HG03103 (cell line): ENCODE measurements at regions not wholly inside any gene's neighbourhood (a gene's known extent, or its start where the extent isn't known, plus 50 kb on each side); places are given as distances from the start of the nearest gene placed in this dataset.
"Not testable (repeated sequence)": the region's sequence is repeated elsewhere in the genome, so short reads cannot be mapped to it uniquely, and the experiment has no call there.

ENCODE experiments used
- ATAC-seq: cut with Tn5 transposase; IDR thresholded peaks from one replicate; pipeline ENCODE4 v1.9.1; 2021; ENCODE audit warnings: low read depth; ENCODE audit not compliant: unreplicated experiment

DNA sequence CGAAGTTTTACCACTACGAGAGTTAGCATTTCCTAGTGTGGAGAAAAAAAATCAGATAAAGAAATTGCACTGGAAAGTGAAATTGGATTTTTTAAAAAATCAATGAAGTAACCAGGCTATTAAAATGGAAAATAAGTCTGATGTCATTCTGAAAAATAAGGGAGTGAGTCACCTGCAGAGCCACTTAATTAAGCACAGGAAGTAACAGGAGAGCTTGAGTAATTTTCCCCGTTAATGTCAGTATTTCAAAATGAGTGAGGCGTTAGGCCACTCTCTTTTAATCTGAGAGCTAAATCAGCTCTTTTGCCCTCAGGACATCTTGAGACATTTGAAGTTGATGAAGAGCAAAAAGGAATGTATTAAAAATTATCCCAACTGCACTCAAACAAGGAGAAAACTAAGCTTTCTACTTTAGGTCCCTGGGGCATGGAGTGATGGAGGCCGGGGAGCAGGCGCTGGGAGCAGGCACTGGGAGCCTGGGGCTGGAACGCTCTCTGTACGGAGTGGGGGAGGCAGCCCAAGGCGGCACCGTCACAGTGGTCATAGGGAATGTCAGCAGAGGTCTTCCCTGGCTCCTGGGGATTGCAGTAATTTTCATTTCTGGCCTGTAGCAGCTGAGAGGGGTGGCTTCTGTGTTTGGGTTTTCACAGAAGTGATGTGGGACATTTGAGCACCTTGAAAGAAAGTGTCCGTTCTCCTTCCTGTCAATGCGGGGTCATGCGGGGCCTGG, 194.6 kb downstream of the BCL2L11 start:
- ATAC-seq, result not testable (repeated sequence)

DNA sequence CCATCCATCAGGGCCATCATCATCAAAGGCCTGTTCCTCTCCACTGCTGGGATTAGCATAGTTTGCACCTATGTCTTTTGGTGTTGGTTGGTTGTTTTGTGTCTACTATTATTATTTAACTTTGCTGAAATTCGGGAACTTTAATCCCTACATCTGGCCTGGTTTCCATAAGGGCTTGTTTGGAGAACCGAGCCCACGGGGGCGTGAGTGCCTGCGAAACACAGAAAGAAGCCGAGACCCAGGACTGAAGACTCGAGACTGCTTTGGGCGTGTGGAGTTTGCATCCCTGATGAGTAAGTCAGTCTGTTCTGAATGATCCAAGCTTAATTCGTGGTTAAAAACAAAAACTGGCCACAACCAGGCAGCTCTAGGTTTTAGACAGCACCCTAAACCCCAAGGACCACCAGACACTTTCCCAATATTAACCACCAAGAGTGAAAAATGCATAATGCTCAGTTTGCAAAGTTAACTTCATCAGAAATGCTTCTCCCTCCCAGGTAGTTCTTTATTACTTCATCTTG, 195.6 kb downstream of the BCL2L11 start:
- not testable (repeated sequence) for ATAC-seq

DNA sequence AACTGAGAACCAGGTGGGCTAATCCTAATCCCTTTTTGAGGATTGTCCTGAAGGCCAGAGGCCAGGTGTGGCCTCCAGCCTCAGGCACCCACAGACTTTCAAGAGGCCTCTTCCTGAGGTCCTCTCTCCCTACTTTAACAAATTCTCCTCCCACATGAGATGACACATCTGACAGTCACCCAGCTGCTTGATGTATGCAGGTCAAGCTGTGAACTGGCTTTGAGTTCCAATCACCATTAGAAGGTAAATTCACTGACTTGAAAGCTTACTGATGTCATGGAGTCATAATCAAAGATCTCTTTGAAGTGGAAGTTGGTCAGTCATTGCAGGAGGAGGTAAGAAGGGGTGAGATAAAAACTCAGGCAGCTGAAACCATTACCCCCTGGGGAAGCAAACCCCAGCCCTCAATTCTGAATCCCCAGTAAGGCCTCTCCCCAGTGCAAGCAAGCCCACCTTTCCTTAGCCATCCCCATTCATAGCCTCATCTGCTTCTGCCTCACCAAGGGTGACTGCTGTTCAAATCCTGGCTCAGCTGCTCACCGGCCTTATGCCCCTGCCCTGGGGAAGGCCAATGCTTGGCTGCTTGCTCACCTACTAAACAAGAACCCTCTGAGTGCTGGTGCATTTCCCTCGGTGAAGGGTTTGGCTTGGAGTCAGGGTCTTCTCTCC, 196.3 kb downstream of the BCL2L11 start:
- not testable (repeated sequence) for ATAC-seq

DNA sequence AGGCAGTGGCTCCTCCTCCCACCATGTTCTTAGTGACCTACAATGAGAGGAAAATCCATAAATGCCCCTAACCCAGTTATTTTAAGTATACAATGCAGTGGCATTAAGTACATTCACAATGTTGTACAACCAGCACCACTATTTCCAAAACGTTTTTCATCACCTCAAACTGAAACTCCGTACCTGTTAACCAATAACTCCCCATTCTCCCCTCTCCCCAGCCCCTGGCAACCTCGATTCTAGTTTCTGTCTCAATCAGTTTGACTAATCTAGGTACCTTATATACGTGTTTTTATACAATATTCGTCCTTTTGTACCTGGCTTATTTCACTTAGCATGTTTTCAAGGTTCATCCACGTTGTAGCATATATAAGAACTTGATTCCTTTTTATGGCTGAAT, 198.8 kb downstream of the BCL2L11 start:
- ATAC-seq, result not testable (repeated sequence)

DNA sequence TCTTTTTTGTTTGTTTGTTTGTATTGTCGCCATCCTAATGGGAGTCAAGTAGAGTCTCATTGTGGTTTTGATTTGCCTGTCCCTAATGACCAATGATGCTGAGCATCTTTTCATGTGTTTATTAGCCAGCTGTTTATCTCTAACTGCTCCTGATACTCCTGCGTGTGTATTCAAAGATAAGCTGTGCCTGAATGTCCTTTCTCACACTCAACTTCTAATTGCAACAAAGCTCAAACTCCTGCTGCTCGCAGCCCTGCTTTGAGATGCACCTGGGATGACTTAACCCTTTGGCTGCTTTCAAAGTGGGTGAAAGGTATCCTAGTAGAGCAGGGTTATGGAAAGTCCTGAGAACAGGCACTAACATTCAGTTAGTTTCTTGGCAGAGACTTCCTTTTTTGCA, 199.6 kb downstream of the BCL2L11 start:
- ATAC-seq, result not testable (repeated sequence)

DNA sequence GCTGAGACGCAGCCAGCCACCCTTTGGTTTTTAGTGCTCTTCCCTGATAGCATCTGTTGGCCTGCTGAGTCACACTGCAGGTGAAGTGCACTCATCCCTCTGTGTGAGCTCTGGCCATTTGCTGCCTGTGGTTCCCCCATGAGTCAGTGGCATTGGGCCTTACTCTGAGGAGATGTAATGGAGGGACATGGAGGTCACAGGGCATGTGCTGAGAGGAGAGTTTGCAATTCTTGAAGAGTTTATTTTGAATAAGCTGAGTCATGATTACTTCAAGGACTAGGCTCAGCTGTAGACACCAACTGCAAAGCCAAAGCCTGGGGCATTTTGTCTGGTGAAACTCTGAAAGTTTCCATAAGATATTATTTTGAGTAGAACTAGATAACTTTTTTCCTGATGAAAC, 200.3 kb downstream of the BCL2L11 start:
- ATAC-seq, result not testable (repeated sequence)

DNA sequence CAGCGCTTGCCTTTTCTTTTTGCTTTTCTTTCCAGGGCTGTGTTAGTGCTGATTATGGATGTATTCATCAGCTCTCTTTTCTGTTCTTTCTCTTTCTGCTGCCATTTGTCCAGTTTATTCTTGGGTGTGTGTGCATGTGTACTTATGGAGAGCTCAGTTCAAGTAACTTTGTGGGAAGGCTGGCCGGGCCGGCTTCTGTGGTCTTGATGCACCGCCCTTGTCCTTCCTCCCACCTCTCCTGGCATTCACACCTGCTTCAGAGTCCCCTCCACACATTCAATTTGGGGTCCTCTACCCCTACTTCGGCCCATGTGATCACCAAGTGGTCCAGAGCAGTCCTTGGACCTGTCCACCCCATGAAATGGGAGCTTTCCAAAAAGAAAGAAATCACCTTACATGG, 202.7 kb downstream of the BCL2L11 start:
- ATAC-seq, result not testable (repeated sequence)

DNA sequence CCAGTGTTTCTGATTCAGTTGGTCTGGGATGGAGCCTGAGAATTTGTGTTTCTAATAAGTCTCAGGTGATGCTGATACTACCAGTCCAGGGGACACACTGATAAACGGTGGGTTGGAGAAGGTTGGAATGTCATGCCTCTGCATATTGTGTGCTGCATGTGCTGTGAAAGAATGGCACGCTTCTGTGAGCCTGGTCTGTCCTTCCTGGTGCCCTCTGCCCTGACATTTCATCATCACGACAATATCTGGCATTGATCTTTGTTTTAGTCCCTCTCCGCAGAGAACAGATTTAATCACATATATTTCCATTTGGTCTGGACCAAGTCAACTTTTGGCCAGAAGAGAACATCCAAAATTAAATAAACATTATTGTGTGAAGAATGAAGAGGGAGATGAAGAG, 207.0 kb downstream of the BCL2L11 start:
- ATAC-seq, result not testable (repeated sequence)

DNA sequence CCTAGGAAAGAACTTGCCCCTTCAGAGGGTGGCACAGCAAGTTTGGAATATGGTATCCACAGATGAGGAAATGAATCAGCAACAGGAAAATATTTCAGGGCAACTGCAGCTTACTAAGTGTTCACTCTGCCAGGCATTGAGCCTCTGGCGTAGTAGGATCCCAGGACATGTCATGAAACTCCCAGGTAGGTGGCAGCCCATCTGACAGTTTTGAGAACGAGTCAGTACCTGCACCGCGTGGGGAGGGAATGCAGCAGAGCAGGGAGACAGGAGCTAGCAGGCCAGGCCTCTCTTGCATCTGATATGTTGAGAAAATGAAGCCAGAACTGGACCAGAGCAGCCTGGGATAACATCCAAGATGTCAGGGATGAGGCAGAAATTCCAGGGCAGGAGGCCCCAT, 208.6 kb downstream of the BCL2L11 start:
- not testable (repeated sequence) for ATAC-seq

DNA sequence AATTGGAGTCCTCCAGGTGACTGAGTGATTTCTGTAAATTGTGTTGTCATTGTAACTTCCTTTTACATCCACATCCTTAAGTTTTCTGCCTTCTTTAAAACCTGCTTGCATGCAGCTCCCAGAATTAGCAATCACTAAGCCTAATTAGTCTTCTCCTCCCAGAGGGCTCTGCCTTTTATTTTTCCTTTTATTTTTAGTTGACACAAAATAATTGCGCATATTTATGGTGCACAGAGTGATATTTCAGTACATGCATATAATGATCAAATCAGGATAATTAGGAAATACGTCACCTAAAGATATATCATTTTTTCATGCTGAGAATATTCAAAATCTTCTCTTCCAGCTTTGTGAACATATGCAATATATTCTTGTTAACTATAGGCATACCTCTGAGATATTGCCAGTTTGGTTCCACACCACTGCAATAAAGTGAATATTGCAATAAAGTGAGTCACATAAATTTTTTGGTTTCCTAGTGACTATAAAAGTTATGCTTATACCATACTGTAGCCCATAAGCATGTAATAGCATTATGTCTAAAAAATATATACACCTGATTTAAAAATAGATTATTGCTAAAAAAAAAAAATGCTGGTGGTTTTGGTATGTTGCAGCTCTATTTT, 210.5 kb downstream of the BCL2L11 start:
- ATAC-seq, result not testable (repeated sequence)

DNA sequence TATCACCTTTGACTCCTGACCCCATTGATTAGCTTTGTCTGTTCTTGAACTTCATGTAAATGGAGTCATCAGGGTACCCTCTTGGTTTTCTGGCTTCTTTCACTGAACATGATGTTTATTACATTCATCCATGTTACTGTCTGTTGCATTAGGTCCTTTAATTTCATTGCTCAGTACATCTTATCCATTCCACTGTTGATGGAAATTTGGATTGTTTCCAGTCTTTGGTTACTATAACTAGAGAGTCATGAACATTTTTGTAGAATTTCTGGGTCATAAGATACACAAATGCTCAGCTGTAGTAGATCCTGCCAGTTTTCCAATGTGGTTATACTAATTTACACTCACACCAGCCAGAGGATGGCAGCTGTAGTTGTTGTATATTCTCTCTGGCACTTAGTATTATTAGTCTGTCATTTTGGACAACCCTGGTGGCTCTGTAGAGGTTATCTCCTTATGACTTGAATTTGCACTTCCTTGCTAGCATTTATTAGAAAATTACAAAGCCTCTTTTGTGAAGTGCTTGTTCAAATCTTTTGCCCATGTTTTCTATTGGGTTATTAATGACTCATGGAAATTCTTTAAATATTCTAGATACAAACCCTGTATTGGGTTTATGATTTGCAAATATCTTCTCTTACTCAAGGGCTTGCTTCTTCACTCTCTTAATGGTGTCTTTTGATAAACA, 214.7 kb downstream of the BCL2L11 start:
- ATAC-seq, result not testable (repeated sequence)

DNA sequence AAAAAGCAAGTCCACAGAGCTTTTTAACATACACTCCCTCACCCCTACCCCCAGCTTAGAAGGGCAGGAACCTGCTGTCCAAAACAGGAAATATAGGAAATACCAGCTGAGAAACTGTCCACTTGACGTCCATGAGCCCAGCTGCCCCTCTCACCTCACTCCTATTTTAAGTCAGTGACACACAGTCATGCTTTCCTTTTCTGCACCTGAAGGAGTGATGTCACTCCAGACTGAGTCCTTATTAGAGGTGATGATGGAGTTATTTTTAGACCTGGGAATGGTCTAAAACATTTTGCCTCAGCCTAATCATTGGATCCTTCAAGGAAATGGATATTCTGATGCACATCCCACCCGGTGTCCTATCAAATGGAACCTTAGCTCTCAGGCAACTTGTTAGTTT, 217.8 kb downstream of the BCL2L11 start:
- ATAC-seq, result not testable (repeated sequence)

DNA sequence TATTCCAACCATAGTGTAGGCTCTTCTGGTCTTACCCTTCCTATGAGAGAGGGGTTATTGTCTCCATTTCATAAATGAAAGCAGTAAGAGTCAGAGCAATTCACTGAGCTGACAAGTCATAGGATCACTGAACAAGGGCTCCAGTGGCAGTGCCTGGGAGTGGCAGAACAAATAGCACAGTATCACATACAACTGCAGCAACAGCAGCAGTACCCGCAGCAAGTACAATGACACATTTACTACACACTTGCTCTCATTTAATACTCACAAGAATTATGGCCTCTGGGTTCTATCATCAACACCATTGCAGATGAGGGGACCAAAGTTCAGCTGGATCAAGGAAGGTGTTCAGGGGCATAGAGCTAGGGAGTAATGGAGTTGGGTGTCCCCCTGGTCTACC, 218.8 kb downstream of the BCL2L11 start:
- ATAC-seq, result not testable (repeated sequence)

DNA sequence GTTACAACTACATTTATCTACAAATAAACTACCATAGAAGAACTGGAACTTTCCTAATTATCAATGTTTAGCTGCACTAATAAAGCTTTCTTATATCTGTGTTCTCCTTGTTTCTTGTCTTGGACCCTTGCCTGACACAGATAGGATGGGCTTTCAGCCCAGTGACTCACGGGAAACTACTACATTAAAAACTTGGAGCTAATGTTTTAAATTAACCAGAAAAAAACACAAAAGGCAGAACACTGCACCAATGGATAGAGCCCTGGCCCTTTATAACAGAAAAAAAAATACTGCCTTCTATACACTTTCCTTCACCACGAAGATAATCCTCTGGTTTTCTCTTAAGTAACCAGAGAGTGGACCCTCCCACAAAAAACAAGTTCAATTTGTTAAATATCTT, 223.9 kb downstream of the BCL2L11 start:
- not testable (repeated sequence) for ATAC-seq

DNA sequence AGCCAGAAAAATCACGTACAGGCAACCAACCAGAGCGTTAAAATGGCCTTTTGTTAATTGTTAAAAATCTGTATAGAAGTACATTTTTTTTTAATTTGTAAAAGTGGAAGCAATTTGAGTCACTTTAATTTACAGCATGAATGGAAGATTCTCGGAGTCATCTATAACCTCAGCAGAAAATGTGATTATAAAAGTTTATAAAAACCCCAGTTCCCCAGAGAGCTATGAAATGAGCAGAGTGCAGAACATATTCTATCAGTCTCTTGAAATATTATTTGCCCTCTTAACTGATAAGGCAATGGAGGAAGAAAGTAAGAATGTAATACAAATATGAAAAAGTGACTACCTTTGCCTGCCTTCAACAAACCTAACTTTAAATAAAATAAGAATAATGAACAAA, 224.7 kb downstream of the BCL2L11 start:
- not testable (repeated sequence) for ATAC-seq

DNA sequence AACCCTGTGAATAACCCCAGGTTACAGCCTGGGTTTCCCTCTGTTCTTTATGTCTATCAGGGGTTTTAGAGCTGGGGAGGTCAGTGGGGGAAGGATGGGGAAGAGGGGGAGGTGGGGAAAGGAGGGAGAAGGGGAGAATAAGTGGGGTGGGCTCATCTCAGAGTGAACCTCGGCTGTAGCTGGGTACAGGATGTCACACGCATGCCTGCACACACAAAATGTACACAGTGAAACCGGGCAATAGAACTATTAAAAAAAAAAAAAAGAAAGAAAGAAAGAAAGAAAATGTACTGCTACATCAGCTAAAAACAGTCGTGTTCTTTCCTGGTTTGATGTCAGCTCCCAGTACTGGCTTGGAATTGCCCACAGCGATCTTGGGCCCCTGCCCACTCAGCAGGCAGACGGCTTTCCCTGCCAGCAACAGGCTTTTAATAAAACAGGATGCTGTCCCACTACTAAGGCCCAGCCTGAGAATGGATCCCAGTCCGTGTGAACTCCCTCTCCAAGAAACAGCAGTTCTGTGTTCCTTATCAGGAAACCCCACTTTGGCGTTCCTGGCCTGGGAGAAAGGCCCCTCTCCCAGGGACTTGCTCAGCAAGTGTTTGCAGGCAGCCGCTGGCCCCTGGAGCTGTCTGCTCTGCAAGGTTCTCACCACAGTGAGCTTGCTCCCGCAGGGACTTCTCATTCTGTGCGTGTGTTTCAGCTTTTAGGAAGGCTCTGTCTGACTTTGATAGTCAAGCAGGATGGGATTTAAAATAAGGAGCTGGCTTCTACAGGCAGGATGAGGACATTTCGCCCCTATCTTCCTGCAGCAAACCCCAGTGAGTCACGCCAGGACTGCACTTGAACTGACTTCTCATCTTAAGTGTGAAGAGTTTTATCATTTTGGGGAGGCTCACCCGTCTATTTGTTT, 225.6 kb downstream of the BCL2L11 start:
- not testable (repeated sequence) for ATAC-seq

DNA sequence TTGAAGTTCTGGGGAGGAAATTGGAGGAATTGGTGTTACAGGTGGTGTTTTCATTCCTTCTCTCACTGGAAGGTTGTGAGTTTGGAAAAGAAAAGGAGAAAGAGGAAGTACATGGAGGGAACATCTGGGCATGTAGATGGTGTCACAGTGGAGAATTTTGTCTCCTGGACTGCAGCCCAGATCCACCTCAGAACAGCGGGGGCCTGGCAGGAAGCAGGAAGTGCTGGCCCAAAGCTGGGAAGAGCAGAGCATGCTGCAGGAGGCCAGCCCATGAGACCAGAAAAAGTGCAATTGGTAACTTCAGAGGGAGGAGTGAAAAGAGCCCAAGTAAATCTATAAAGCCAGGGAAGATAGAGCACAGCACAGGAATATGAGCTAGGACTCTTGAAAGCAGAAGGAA, 227.0 kb downstream of the BCL2L11 start:
- ATAC-seq, result not testable (repeated sequence)

DNA sequence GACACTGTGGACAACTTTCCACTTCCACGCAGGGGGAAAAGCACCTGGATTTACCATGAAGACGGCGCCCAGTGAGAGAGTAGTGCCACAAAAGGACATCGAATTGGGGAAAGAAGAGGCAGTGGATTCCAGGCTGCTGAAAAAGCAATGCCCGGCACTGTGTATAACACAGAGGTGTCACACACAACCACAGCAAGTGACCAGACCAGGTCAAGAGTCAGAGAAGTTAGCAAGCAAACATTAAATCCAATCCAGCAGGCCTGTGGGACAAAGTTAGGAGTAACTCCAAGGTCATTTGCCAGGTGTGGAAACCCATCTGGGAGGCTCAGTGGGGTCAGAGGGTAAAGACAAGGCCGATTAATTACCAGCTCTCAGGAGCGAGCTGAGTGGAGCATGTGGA, 227.6 kb downstream of the BCL2L11 start:
- ATAC-seq, result not testable (repeated sequence)

DNA sequence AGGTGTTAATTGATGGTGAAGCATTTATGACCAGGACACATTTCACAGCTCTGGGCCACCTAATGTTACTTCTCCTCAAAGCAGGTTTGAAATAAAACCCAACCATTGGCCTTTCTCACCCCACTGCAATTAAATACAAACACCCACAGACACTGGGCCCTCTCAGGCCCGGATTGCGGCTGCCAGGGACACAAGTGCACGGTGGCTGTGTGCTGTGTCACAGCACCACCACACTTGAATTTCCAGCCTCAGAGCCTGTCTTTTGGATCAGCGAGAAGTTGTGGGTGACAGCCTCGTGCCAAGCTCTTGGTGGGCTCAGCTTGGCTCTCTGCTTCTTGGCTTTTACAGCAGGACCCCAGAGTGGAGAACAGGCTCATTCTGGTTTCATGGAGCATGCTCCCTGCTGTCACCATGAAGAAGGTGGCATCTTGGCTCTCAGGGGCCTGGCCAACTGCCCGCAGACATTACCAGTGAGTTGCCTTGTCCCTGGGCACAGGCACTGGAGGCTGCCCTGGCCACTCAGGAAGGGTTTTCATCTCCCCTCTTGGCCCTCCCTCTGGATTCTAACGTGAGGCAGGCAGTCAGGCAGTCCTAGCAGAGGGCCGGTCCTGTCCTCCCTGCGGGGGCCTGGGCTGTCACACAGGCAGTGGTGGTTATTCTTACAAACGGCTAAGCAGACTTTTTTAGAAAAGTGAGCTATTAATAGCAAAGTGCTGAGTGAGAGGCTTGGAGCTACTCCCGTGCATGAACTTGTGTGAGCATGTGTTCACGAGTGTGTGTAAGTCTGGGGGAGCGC, 234.5 kb downstream of the BCL2L11 start:
- not testable (repeated sequence) for ATAC-seq
